ENCODE measurements at regions not wholly inside any gene's neighbourhood (a gene's known extent, or its start where the extent isn't known, plus 50 kb on each side); places are given as distances from the start of the nearest gene placed in this dataset.

DNA sequence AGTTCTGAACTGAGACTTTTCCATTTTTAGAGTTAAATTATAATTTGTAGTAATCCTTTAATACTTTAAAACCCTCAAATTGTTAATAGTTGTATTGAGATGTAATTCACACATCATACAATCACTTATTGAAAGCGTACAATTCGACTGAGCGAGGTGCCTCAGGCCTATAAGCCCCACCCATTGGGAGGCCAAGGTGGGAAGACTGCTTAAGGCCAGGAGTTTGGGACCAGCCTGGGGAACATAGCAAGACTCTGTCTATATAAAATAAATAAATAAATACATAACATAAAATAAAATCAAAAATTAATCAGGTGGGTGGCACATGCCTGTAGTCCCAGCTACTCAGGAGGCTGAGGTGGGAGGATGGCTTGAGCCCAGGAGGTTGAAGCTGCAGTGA lies 70.3 kb downstream of the RWDD4 start:
- DNase-seq (ENCODE audit: extremely low read depth in 1 of 4, low spot score in 3 of 4) (no peak), ATAC-seq (no peak), FAIRE-seq (no peak)
- in situ Hi-C loops (cut with MboI): no loop called here
- intact Hi-C loops (cut with micrococcal nuclease): no loop called here
- ChIA-PET CTCF (ENCODE audit: low intra/inter-chr PET ratio) (no interaction called here), POLR2A (interaction anchor here (0.7 to 1.4 kb wide), 3 partner anchors 13 to 17 kb away, joined by 3 to 4 read pairs (median 4); no protein-coding TSS in a partner anchor)
- TF ChIP-seq PRMT5 (CRISPR knock-in tag; IDR thresholded peaks at IDR 0.05) (no peak), MTA2 (IDR thresholded peaks at IDR 0.05; ENCODE audit: low read depth) (no peak), RCOR1 (IDR thresholded peaks at IDR 0.05; ENCODE audit: borderline replicate concordance in 1 of 2, low read depth in 2 of 2, low read length in 2 of 2) (no peak), ZNF212 (CRISPR knock-in tag; IDR thresholded peaks at IDR 0.05) (no peak), MYNN (IDR thresholded peaks at IDR 0.05) (no peak), MYNN (CRISPR knock-in tag; IDR thresholded peaks at IDR 0.05) (no peak), TCF7 (IDR thresholded peaks at IDR 0.05; ENCODE audit: borderline replicate concordance) (no peak), BCOR (IDR thresholded peaks at IDR 0.05) (no peak), ELF4 (CRISPR knock-in tag; IDR thresholded peaks at IDR 0.05) (no peak), ZNF668 (CRISPR knock-in tag; IDR thresholded peaks at IDR 0.05) (no peak), U2AF1 (optimal IDR thresholded peaks at IDR 0.05; ENCODE audit: low read depth, low read length) (no peak), ZNF311 (CRISPR knock-in tag; IDR thresholded peaks at IDR 0.05) (no peak)
- TF ChIP-seq, protein P1, sequence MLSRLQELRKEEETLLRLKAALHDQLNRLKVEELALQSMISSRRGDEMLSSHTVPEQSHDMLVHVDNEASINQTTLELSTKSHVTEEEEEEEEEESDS (CRISPR knock-in tag; IDR thresholded peaks at IDR 0.05): no peak
- TF ChIP-seq, protein P2, sequence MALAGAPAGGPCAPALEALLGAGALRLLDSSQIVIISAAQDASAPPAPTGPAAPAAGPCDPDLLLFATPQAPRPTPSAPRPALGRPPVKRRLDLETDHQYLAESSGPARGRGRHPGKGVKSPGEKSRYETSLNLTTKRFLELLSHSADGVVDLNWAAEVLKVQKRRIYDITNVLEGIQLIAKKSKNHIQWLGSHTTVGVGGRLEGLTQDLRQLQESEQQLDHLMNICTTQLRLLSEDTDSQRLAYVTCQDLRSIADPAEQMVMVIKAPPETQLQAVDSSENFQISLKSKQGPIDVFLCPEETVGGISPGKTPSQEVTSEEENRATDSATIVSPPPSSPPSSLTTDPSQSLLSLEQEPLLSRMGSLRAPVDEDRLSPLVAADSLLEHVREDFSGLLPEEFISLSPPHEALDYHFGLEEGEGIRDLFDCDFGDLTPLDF (CRISPR knock-in tag; IDR thresholded peaks at IDR 0.05): no peak
- no peak overlapping the region for H3K9ac ChIP-seq (ENCODE audit: insufficient read depth in 1 of 2, low read depth in 2 of 2, low read length in 2 of 2)
- 83% methylated on average over 3 of the region's 3 CpGs for WGBS (ENCODE audit: insufficient coverage, low coverage, missing lambda C conversion rate)
- no peak overlapping the region for H2AFZ ChIP-seq (ENCODE audit: low read depth, low read length)
- H4K20me1 ChIP-seq (replicated peaks; ENCODE audit: control insufficient read depth, insufficient read depth, low read length): no peaks in the 10 kb centered on the region
- H3K27ac ChIP-seq (ENCODE audit: extremely low read depth, low read depth, low read length): no peak overlapping the region
- H3K9me1 ChIP-seq (ENCODE audit: control insufficient read depth, insufficient read depth, low read length): no peaks in the 10 kb centered on the region
- BruUV-seq (replicated peaks): no TSS peak
- no peak overlapping the region for H3K4me2 ChIP-seq (ENCODE audit: insufficient read depth, low read length)
- no peak overlapping the region for H3K4me3 ChIP-seq
- H3K36me3 ChIP-seq (ENCODE audit: control insufficient read depth, insufficient read depth, low read length): no peaks in the 10 kb centered on the region
- H3K27me3 ChIP-seq (ENCODE audit: control insufficient read depth in 2 of 2, insufficient read depth in 2 of 2, low read length in 2 of 2): no peaks in the 10 kb centered on the region; a peak in 1 of 5 replicates
- no peaks in the 10 kb centered on the region for H3K9me3 ChIP-seq (replicated peaks; ENCODE audit: control insufficient read depth, insufficient read depth, low read depth, low read length)
- H3K79me2 ChIP-seq (ENCODE audit: control insufficient read depth, insufficient read depth, low read length): no peaks in the 10 kb centered on the region
- H3K4me1 ChIP-seq (replicated peaks in 1 of 2; ENCODE audit: control insufficient read depth in 2 of 2, insufficient read depth in 2 of 2, low read length in 2 of 2): no peaks in the 10 kb centered on the region
